Cardiac septum (tissue), 1 donor: ENCODE measurements at regions not wholly inside any gene's neighbourhood (a gene's known extent, or its start where the extent isn't known, plus 50 kb on each side); places are given as distances from the start of the nearest gene placed in this dataset.
A peak's percentile ranks its signal among the peaks of the same experiment; 100 is the strongest.

Experiments used
- DNase-seq: peaks from one replicate; pipeline ENCODE4 v3.0.0-alpha.2; 2020; ENCODE audit warnings: low spot score
- intact Hi-C: fragments of 100-400 bp; cut with DNase I; formaldehyde crosslinking; loops from one replicate; pipeline ENCODE4 v1.14.0; 2022
- donor health status: DM: no; HTN: no; CAD: no.

GRCh38 chr1:232308616-232309015 is 321.3 kb downstream of the SIPA1L2 start:
- DNase-seq, result no peak
- intact Hi-C loops, result loop anchor here (5.0 kb wide), 3 partner anchors 64 to 376 kb away; no protein-coding TSS in a partner anchor

GRCh38 chr1:232307296-232308017 is 322.5 kb downstream of the SIPA1L2 start:
- intact Hi-C loops, result loop anchor here (5.0 kb wide), 3 partner anchors 65 to 375 kb away; no protein-coding TSS in a partner anchor
- DNase-seq, result no peak

- DNase-seq, result peak; percentile 84
- intact Hi-C loops, result loop anchor here (5.0 kb wide), 3 partner anchors 66 to 374 kb away; no protein-coding TSS in a partner anchor
These were observed 323.5 kb downstream of the SIPA1L2 start for GRCh38 chr1:232306269-232306961.

- no peak for DNase-seq
- intact Hi-C loops, result loop anchor here (5.0 kb wide), 3 partner anchors 67 to 373 kb away; no protein-coding TSS in a partner anchor
These were observed 324.9 kb downstream of the SIPA1L2 start for GRCh38 chr1:232305050-232305449.

- intact Hi-C loops, result no loop called here
- DNase-seq, result no peak
These were observed 326.7 kb downstream of the SIPA1L2 start for GRCh38 chr1:232303222-232303620.

GRCh38 chr1:232302376-232303221 is 327.3 kb downstream of the SIPA1L2 start:
- intact Hi-C loops, result no loop called here
- DNase-seq, result no peak

- no peak for DNase-seq
- intact Hi-C loops, result no loop called here
These were observed 328.7 kb downstream of the SIPA1L2 start for GRCh38 chr1:232301246-232301645.

- no peak for DNase-seq
- intact Hi-C loops, result no loop called here
These were observed 329.5 kb downstream of the SIPA1L2 start for GRCh38 chr1:232300466-232300865.

GRCh38 chr1:232296461-232296860 is 333.5 kb downstream of the SIPA1L2 start:
- no peak for DNase-seq
- intact Hi-C loops, result no loop called here

GRCh38 chr1:232293361-232293760 is 336.6 kb downstream of the SIPA1L2 start:
- intact Hi-C loops, result no loop called here
- DNase-seq, result no peak

- intact Hi-C loops, result no loop called here
- DNase-seq, result no peak
These were observed 337.1 kb downstream of the SIPA1L2 start for GRCh38 chr1:232292818-232293217.

GRCh38 chr1:232292239-232292638 is 337.7 kb downstream of the SIPA1L2 start:
- intact Hi-C loops, result no loop called here

GRCh38 chr1:232291681-232292080 is 338.3 kb downstream of the SIPA1L2 start:
- intact Hi-C loops, result no loop called here

More at GRCh38 chr1:232292239-232292638, 337.7 kb downstream of the SIPA1L2 start:
- DNase-seq, result no peak

GRCh38 chr1:232291261-232291660 is 338.7 kb downstream of the SIPA1L2 start:
- intact Hi-C loops, result no loop called here
- DNase-seq, result no peak

More at GRCh38 chr1:232291681-232292080, 338.3 kb downstream of the SIPA1L2 start:
- no peak for DNase-seq

GRCh38 chr1:232290570-232290969 is 339.4 kb downstream of the SIPA1L2 start:
- intact Hi-C loops, result no loop called here
- no peak for DNase-seq

GRCh38 chr1:232287676-232288569 is 342.0 kb downstream of the SIPA1L2 start:
- intact Hi-C loops, result no loop called here
- DNase-seq, result no peak

GRCh38 chr1:232285138-232285537 is 344.8 kb downstream of the SIPA1L2 start:
- DNase-seq, result no peak
- intact Hi-C loops, result no loop called here

- intact Hi-C loops, result no loop called here
- DNase-seq, result no peak
These were observed 346.1 kb downstream of the SIPA1L2 start for GRCh38 chr1:232283864-232284263.

GRCh38 chr1:232282498-232282897 is 347.4 kb downstream of the SIPA1L2 start:
- intact Hi-C loops, result no loop called here
- no peak for DNase-seq
